A673 (cell line): ENCODE measurements at regions not wholly inside any gene's neighbourhood (a gene's known extent, or its start where the extent isn't known, plus 50 kb on each side); places are given as distances from the start of the nearest gene placed in this dataset.
"Not testable (repeated sequence)": the region's sequence is repeated elsewhere in the genome, so short reads cannot be mapped to it uniquely, and the experiment has no call there.

Source experiments
- BruUV-seq: library from RNA; stranded (reverse); fragments of 400-500 nt; replicated peaks from 2 replicates; lab custom pipeline; 2021; lab: Mats Ljungman, UMichigan
- CTCF ChIA-PET: fragments of 300-600 bp; sonication (Branson Sonifier 250); formaldehyde crosslinking; loops from one replicate; lab custom pipeline; 2022; ENCODE audit warnings: antibody characterized with exemption; lab: Charles Lee
- POLR2A ChIA-PET: fragments of 300-600 bp; sonication (Branson Sonifier 250); formaldehyde crosslinking; loops from one replicate; lab custom pipeline; 2022; ENCODE audit warnings: antibody characterized with exemption; ENCODE audit not compliant: low non-redundant PET; lab: Charles Lee
- DNase-seq: peaks from one replicate; pipeline ENCODE4 v3.0.0-alpha.2; 2015; ENCODE audit warnings: low spot score
- H3K27ac ChIP-seq: fragments of 200-600 bp; sonication (generic); 2 replicates; pipeline ENCODE4 v1.5.1; 2016; ENCODE audit warnings: mixed run types, low read depth, mild to moderate bottlenecking, mixed read lengths, antibody characterized with exemption, low read length; ENCODE audit not compliant: poor library complexity, severe bottlenecking
- H3K27me3 ChIP-seq: fragments of 200-600 bp; sonication (generic); replicated peaks from 2 replicates; pipeline ENCODE4 v1.6.1; 2017; ENCODE audit warnings: mixed run types, low read depth, mild to moderate bottlenecking, mixed read lengths, antibody characterized with exemption, low read length; ENCODE audit not compliant: insufficient read depth, poor library complexity
- H3K36me3 ChIP-seq: fragments of 200-600 bp; sonication (generic); 2 replicates; pipeline ENCODE4 v1.6.1; 2016; ENCODE audit warnings: mixed run types, mild to moderate bottlenecking, mixed read lengths, antibody characterized with exemption, low read length; ENCODE audit not compliant: insufficient read depth, poor library complexity, severe bottlenecking
- H3K4me1 ChIP-seq: fragments of 200-600 bp; sonication (generic); 2 replicates; pipeline ENCODE4 v1.6.1; 2017; ENCODE audit warnings: mixed run types, mild to moderate bottlenecking, mixed read lengths, antibody characterized with exemption, low read length; ENCODE audit not compliant: insufficient read depth, poor library complexity, severe bottlenecking
- H3K4me3 ChIP-seq: fragments of 200-600 bp; sonication (generic); 2 replicates; pipeline ENCODE4 v1.5.1; 2016; ENCODE audit warnings: low read depth, mixed run types, mild to moderate bottlenecking, mixed read lengths, low read length; ENCODE audit not compliant: poor library complexity, severe bottlenecking
- H3K9me3 ChIP-seq: fragments of 200-600 bp; sonication (generic); 2 replicates; pipeline ENCODE4 v1.6.1; 2016; ENCODE audit warnings: mixed run types, low read depth, mild to moderate bottlenecking, mixed read lengths, antibody characterized with exemption, low read length; ENCODE audit not compliant: poor library complexity, severe bottlenecking
- CTCF ChIP-seq: fragments of 300-800, 200-600 bp; sonication (generic); conservative IDR thresholded peaks from 2 replicates; pipeline ENCODE4 v1.5.1; 2017; ENCODE audit warnings: low read depth, mild to moderate bottlenecking, antibody characterized with exemption, low read length, moderate library complexity, mixed read lengths
- EZH2 ChIP-seq: fragments of 200-600 bp; sonication (generic); IDR thresholded peaks from 2 replicates; pipeline ENCODE4 v1.6.1; 2017; ENCODE audit warnings: borderline replicate concordance, low read depth, mild to moderate bottlenecking, mixed read lengths, antibody characterized with exemption, low read length; ENCODE audit not compliant: poor library complexity, severe bottlenecking
- intact Hi-C: fragments of 100-400 bp; cut with micrococcal nuclease; formaldehyde crosslinking; loops from one replicate; pipeline ENCODE4 v1.10.0; 2022; ENCODE audit not compliant: unreplicated experiment

- H3K4me1 ChIP-seq: no peaks in the 10 kb centered on the region
- H3K27me3 ChIP-seq: no peaks in the 10 kb centered on the region
- no TSS peak for BruUV-seq
- POLR2A ChIA-PET: no interaction called here
- no peak for DNase-seq
- CTCF ChIA-PET: no interaction called here
- intact Hi-C loops: no loop called here
- H3K36me3 ChIP-seq: no peaks in the 10 kb centered on the region
- no peak overlapping the region for H3K27ac ChIP-seq
- H3K9me3 ChIP-seq: no peaks in the 10 kb centered on the region
- H3K4me3 ChIP-seq: no peak overlapping the region
- TF ChIP-seq CTCF (no peak), EZH2 (no peak)
These were observed 188.3 kb upstream of the ZSWIM2 start for GRCh38 chr2:187037310-187037709.

- ChIA-PET POLR2A (no interaction called here), CTCF (no interaction called here)
- no peak for TF ChIP-seq CTCF
- TF ChIP-seq EZH2: no peak
- no peak overlapping the region for H3K4me3 ChIP-seq
- no peak for DNase-seq
- no peaks in the 10 kb centered on the region for H3K27me3 ChIP-seq
- intact Hi-C loops: no loop called here
- H3K9me3 ChIP-seq: no peaks in the 10 kb centered on the region
- H3K4me1 ChIP-seq: no peaks in the 10 kb centered on the region
- no peaks in the 10 kb centered on the region for H3K36me3 ChIP-seq
- no peak overlapping the region for H3K27ac ChIP-seq
- no TSS peak for BruUV-seq
These were observed 185.5 kb upstream of the ZSWIM2 start for GRCh38 chr2:187034434-187034833.

GRCh38 chr2:187024739-187025138, 175.8 kb upstream of the ZSWIM2 start:
- ChIA-PET CTCF (no interaction called here), POLR2A (no interaction called here)
- BruUV-seq: no TSS peak

DNA sequence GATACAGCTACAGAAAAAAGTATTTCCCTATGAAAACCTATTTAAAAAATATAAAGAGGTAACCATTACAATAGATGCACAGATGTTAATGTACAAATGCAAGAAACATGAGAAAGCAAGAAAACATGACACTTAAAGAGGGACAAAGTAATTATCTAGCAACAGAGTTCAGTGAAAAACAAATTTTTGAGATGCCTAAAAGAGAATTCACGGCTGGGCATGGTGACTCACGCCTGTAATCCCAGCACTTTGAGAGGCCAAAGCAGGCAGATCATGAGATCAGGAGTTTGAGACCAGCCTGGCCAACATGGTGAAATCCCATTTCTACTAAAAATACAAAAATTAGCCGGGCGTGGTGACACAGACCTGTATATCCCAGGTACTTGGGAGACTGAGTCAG, 175.0 kb upstream of the ZSWIM2 start:
- H3K4me1 ChIP-seq, H3K27ac ChIP-seq, intact Hi-C loops, CTCF ChIA-PET, POLR2A ChIA-PET, H3K4me3 ChIP-seq, H3K9me3 ChIP-seq, DNase-seq, BruUV-seq, H3K27me3 ChIP-seq, H3K36me3 ChIP-seq: not testable (repeated sequence)

More at GRCh38 chr2:187024739-187025138, 175.8 kb upstream of the ZSWIM2 start:
- no peak for TF ChIP-seq EZH2
- Histone ChIP-seq H3K27me3 (no peaks in the 10 kb centered on the region), H3K36me3 (no peaks in the 10 kb centered on the region), H3K4me1 (no peaks in the 10 kb centered on the region), H3K9me3 (no peaks in the 10 kb centered on the region), H3K4me3 (no peak overlapping the region), H3K27ac (no peak overlapping the region)
- intact Hi-C loops: no loop called here
- no peak for DNase-seq
